GM23338 (cell line): ENCODE measurements at regions not wholly inside any gene's neighbourhood (a gene's known extent, or its start where the extent isn't known, plus 50 kb on each side); places are given as distances from the start of the nearest gene placed in this dataset.

Experiments
- ATAC-seq: fragments of 200-7000 bp; cut with Tn5 transposase; 3 replicates; pipeline ENCODE4 v1.9.1; 2020
- DNase-seq: peaks from one replicate; pipeline ENCODE4 v3.0.0-alpha.2; 2015; ENCODE audit warnings: low spot score
- H2AFZ ChIP-seq: fragments of 200-600 bp; sonication (generic); 2 replicates; pipeline ENCODE4 v1.8.0; 2016; ENCODE audit warnings: antibody characterized with exemption, mild to moderate bottlenecking, moderate library complexity
- H3F3A ChIP-seq: fragments of 200-600 bp; sonication (generic); replicated peaks from 2 replicates; pipeline ENCODE4 v1.8.0; 2017; ENCODE audit warnings: antibody characterized with exemption, mixed run types, low read depth
- H3K27ac ChIP-seq: fragments of 200-600 bp; sonication (generic); 2 replicates; pipeline ENCODE4 v1.6.1; 2016; ENCODE audit warnings: low read depth
- H3K27me3 ChIP-seq: fragments of 200-600 bp; sonication (generic); 2 replicates; pipeline ENCODE4 v1.8.0; 2016; ENCODE audit warnings: mild to moderate bottlenecking, mixed run types, moderate library complexity; ENCODE audit not compliant: insufficient read depth
- H3K36me3 ChIP-seq: fragments of 200-600 bp; sonication (generic); 2 replicates; pipeline ENCODE4 v1.8.0; 2016; ENCODE audit warnings: mild to moderate bottlenecking; ENCODE audit not compliant: insufficient read depth
- H3K4me1 ChIP-seq: fragments of 200-600 bp; sonication (generic); 2 replicates; pipeline ENCODE4 v1.8.0; 2016; ENCODE audit warnings: mild to moderate bottlenecking, moderate library complexity; ENCODE audit not compliant: insufficient read depth
- H3K4me2 ChIP-seq: fragments of 200-600 bp; sonication (generic); 2 replicates; pipeline ENCODE4 v1.7.1; 2017; ENCODE audit warnings: mixed run types
- H3K4me3 ChIP-seq: fragments of 200-600 bp; sonication (generic); 2 replicates; pipeline ENCODE4 v1.6.1; 2016; ENCODE audit warnings: mixed run types
- H3K79me2 ChIP-seq: fragments of 200-600 bp; sonication (generic); replicated peaks from 2 replicates; pipeline ENCODE4 v1.8.0; 2017; ENCODE audit warnings: mild to moderate bottlenecking; ENCODE audit not compliant: insufficient read depth
- H3K9me2 ChIP-seq: fragments of 200-600 bp; sonication (generic); 2 replicates; pipeline ENCODE4 v1.8.0; 2017; ENCODE audit not compliant: insufficient read depth
- H4K20me1 ChIP-seq: fragments of 200-600 bp; sonication (generic); replicated peaks from 2 replicates; pipeline ENCODE4 v1.8.0; 2017; ENCODE audit warnings: mild to moderate bottlenecking; ENCODE audit not compliant: insufficient read depth
- H3K27ac Mint-ChIP-seq: 2 replicates; pipeline ENCODE4 v1.8.0; 2020; ENCODE audit warnings: inconsistent platforms, mild to moderate bottlenecking, moderate library complexity, mixed read lengths
- H3K27me3 Mint-ChIP-seq: 3 replicates; pipeline ENCODE4 v1.8.0; 2022; ENCODE audit warnings: low read depth, mild to moderate bottlenecking, moderate library complexity, mixed read lengths, inconsistent platforms; ENCODE audit not compliant: insufficient read depth, poor library complexity
- H3K36me3 Mint-ChIP-seq: 3 replicates; pipeline ENCODE4 v1.8.0; 2021; ENCODE audit warnings: low read depth, mild to moderate bottlenecking, inconsistent platforms, moderate library complexity, mixed read lengths
- H3K4me1 Mint-ChIP-seq: 3 replicates; pipeline ENCODE4 v1.8.0; 2020; ENCODE audit warnings: mild to moderate bottlenecking, inconsistent platforms, mixed read lengths
- H3K4me3 Mint-ChIP-seq: 3 replicates; pipeline ENCODE4 v1.8.0; 2021; ENCODE audit warnings: moderate library complexity, mild to moderate bottlenecking, inconsistent platforms, mixed read lengths
- H3K9me3 Mint-ChIP-seq: 3 replicates; pipeline ENCODE4 v1.8.0; 2020; ENCODE audit warnings: moderate library complexity, mild to moderate bottlenecking, inconsistent platforms, mixed read lengths
- CREB1 ChIP-seq: fragments of 250-450 bp; sonication (Bioruptor Pico); IDR thresholded peaks from 2 replicates; pipeline ENCODE4 v1.5.0; 2020; ENCODE audit warnings: low read depth, mild to moderate bottlenecking, moderate library complexity
- CTCF ChIP-seq, 2 experiments: fragments of 200-600 bp in 1 of 2; sonication (generic) in 1 of 2; conservative IDR thresholded peaks; 2 replicates each; pipeline versions ENCODE4 v1.5.1 to v1.6.1; 2016 to 2017; ENCODE audit warnings: antibody characterized with exemption in 2 of 2, low read depth in 2 of 2, mild to moderate bottlenecking in 2 of 2, moderate library complexity in 1 of 2
- ETS1 ChIP-seq: IDR thresholded peaks from 2 replicates; pipeline ENCODE4 v1.6.1; 2016; ENCODE audit warnings: antibody characterized with exemption
- EZH2 ChIP-seq: fragments of 200-600 bp; sonication (generic); IDR thresholded peaks from one replicate; pipeline ENCODE4 v1.8.0; 2017; ENCODE audit warnings: antibody characterized with exemption, mild to moderate bottlenecking, low read depth; ENCODE audit not compliant: unreplicated experiment
- EZH2phosphoT487 ChIP-seq: fragments of 200-600 bp; sonication (generic); IDR thresholded peaks from one replicate; pipeline ENCODE4 v1.8.1; 2018; ENCODE audit warnings: antibody characterized with exemption; ENCODE audit not compliant: unreplicated experiment
- JUNB ChIP-seq: IDR thresholded peaks from one replicate; pipeline ENCODE4 v1.6.1; 2016; ENCODE audit warnings: antibody characterized with exemption; ENCODE audit not compliant: unreplicated experiment
- NANOG ChIP-seq: IDR thresholded peaks from 2 replicates; pipeline ENCODE4 v1.6.1; 2016; ENCODE audit warnings: antibody characterized with exemption, borderline replicate concordance
- POLR2AphosphoS5 ChIP-seq: IDR thresholded peaks from 2 replicates; pipeline ENCODE4 v1.6.1; 2016; ENCODE audit warnings: antibody characterized with exemption, low read depth
- STAT1 ChIP-seq: IDR thresholded peaks from one replicate; pipeline ENCODE4 v1.6.1; 2016; ENCODE audit warnings: antibody characterized with exemption; ENCODE audit not compliant: unreplicated experiment
- ZNF114 ChIP-seq: fragments of 250-450 bp; sonication (Bioruptor Pico); IDR thresholded peaks from 2 replicates; pipeline ENCODE4 v1.5.0; 2020; ENCODE audit warnings: mild to moderate bottlenecking, moderate library complexity
- ZNF331 ChIP-seq: fragments of 250-450 bp; sonication (Bioruptor Pico); IDR thresholded peaks from 2 replicates; pipeline ENCODE4 v1.5.0; 2020; ENCODE audit warnings: low read depth, mild to moderate bottlenecking, moderate library complexity

- no peak overlapping the region for H2AFZ ChIP-seq
- H3F3A ChIP-seq: no peaks in the 10 kb centered on the region
- no peak for DNase-seq
- H3K9me2 ChIP-seq: peaks cover 10% of the 10 kb centered on the region; the same call in 1 of the 2 replicates
- peaks cover 7% of the 10 kb centered on the region for H3K9me3 Mint-ChIP-seq
- peaks cover 5% of the 10 kb centered on the region for H3K36me3 ChIP-seq
- H3K4me3 ChIP-seq: no peak overlapping the region
- no peaks in the 10 kb centered on the region for H3K27me3 ChIP-seq
- no peaks in the 10 kb centered on the region for H4K20me1 ChIP-seq
- H3K4me3 Mint-ChIP-seq: no peak overlapping the region
- peaks cover 6% of the 10 kb centered on the region for H3K36me3 Mint-ChIP-seq
- no peaks in the 10 kb centered on the region for H3K79me2 ChIP-seq
- no peaks in the 10 kb centered on the region for H3K4me1 Mint-ChIP-seq
- no peaks in the 10 kb centered on the region for H3K4me1 ChIP-seq
- H3K4me2 ChIP-seq: no peak overlapping the region
- H3K27ac ChIP-seq: no peak overlapping the region
- peaks cover 1% of the 10 kb centered on the region for H3K27me3 Mint-ChIP-seq
- TF ChIP-seq STAT1: no peak
- no peak for TF ChIP-seq CTCF (conservative IDR thresholded peaks at IDR 0.05; ENCODE audit: low read depth in 2 of 2)
- no peak for TF ChIP-seq ZNF331
- TF ChIP-seq ETS1: no peak
- TF ChIP-seq CREB1: no peak
- TF ChIP-seq EZH2phosphoT487: no peak
- TF ChIP-seq POLR2AphosphoS5: no peak
- no peak for TF ChIP-seq ZNF114 (CRISPR knock-in tag)
- no peak for TF ChIP-seq EZH2
- no peak for TF ChIP-seq NANOG
- no peak overlapping the region for H3K27ac Mint-ChIP-seq
- ATAC-seq: no peak
Measured at GRCh38 chr2:7846607-7847006, 835.2 kb upstream of the ID2 start.

GRCh38 chr2:7847321-7847720, 834.5 kb upstream of the ID2 start:
- Histone ChIP-seq H3K27me3 (no peaks in the 10 kb centered on the region), H3K36me3 (no peaks in the 10 kb centered on the region), H3K4me1 (no peaks in the 10 kb centered on the region), H3K79me2 (no peaks in the 10 kb centered on the region), H3K4me3 (no peak overlapping the region), H3K4me2 (no peak overlapping the region), H2AFZ (0 out of 2 replicates have a peak overlapping the region, but pooled peaks have one; percentile 43), H3F3A (no peaks in the 10 kb centered on the region), H3K9me2 (peaks cover 10% of the 10 kb centered on the region; the same call in 1 of the 2 replicates), H3K27ac (no peak overlapping the region), H4K20me1 (no peaks in the 10 kb centered on the region)
- peaks cover 2% of the 10 kb centered on the region; the same call in 1 of the 3 replicates for H3K9me3 Mint-ChIP-seq
- H3K36me3 Mint-ChIP-seq: peaks cover 2% of the 10 kb centered on the region; the same call in 1 of the 3 replicates
- no peak for TF ChIP-seq ZNF331
- no peak for TF ChIP-seq CTCF (conservative IDR thresholded peaks at IDR 0.05; ENCODE audit: low read depth in 2 of 2)
- no peak for TF ChIP-seq JUNB
- TF ChIP-seq EZH2: no peak
- peaks cover 1% of the 10 kb centered on the region for H3K27me3 Mint-ChIP-seq
- ATAC-seq (no peak), DNase-seq (no peak)
- H3K4me3 Mint-ChIP-seq: no peak overlapping the region
- H3K4me1 Mint-ChIP-seq: no peaks in the 10 kb centered on the region
- no peak overlapping the region for H3K27ac Mint-ChIP-seq
